Esophagus muscularis mucosa (tissue), 3 donors: ENCODE measurements at regions not wholly inside any gene's neighbourhood (a gene's known extent, or its start where the extent isn't known, plus 50 kb on each side); places are given as distances from the start of the nearest gene placed in this dataset.

Source experiments
- EP300 ChIP-seq: sonication (generic); formaldehyde crosslinking; IDR thresholded peaks from one replicate; pipeline ENCODE4 v1.6.1; 2017; ENCODE audit warnings: antibody characterized with exemption
- TF ChIP-seq, protein P1 (sequence below), 3 experiments: fragments of 200-600 bp in 2 of 3; fragments of 450-650 bp in 1 of 3; sonication (generic) in 2 of 3; IDR thresholded peaks; one replicate each; pipeline ENCODE4 v1.5.1; 2017 to 2019; ENCODE audit warnings: antibody characterized with exemption in 3 of 3, mild to moderate bottlenecking in 2 of 3, moderate library complexity in 1 of 3

DNA sequence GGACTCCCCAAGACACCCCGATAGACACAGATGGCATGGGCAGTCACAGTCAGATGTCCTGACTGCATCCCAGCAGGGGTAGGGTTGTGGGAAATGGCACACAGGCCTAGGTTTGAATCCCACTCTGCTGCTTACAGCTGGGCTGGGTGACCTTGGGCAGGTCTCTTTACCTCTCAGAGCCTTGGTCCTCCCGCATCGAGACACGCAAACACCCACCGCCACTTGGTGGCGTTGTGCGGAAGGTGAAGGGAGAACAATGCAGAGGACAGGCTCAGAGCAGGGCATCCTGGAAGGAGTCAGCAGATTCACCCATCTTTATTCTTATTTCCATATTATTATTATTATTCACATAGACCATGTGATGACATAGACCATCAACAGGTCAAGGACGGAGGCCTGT lies 140.5 kb downstream of the MIAT start:
- TF ChIP-seq EP300 = no peak
- TF ChIP-seq, protein P1, sequence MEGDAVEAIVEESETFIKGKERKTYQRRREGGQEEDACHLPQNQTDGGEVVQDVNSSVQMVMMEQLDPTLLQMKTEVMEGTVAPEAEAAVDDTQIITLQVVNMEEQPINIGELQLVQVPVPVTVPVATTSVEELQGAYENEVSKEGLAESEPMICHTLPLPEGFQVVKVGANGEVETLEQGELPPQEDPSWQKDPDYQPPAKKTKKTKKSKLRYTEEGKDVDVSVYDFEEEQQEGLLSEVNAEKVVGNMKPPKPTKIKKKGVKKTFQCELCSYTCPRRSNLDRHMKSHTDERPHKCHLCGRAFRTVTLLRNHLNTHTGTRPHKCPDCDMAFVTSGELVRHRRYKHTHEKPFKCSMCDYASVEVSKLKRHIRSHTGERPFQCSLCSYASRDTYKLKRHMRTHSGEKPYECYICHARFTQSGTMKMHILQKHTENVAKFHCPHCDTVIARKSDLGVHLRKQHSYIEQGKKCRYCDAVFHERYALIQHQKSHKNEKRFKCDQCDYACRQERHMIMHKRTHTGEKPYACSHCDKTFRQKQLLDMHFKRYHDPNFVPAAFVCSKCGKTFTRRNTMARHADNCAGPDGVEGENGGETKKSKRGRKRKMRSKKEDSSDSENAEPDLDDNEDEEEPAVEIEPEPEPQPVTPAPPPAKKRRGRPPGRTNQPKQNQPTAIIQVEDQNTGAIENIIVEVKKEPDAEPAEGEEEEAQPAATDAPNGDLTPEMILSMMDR (IDR thresholded peaks at IDR 0.05) = no peak
